K562 (cell line): ENCODE measurements at regions not wholly inside any gene's neighbourhood (a gene's known extent, or its start where the extent isn't known, plus 50 kb on each side); places are given as distances from the start of the nearest gene placed in this dataset.

Experiments
- ATAC-seq: fragments of 200-7000 bp; cut with Tn5 transposase; 3 replicates; pipeline ENCODE4 v1.9.1; 2020; ENCODE audit warnings: moderate library complexity
- BruUV-seq: library from RNA; stranded (reverse); fragments of 400-500 nt; replicated peaks from 2 replicates; lab custom pipeline; 2021; lab: Mats Ljungman, UMichigan
- CTCF ChIA-PET: fragments of 300-600 bp; formaldehyde crosslinking; extraction: SDS; loops from one replicate; lab custom pipeline; 2021; ENCODE audit warnings: low intra/inter-chr PET ratio; lab: Yijun Ruan, JAX
- POLR2A ChIA-PET: fragments of 300-600, 350-650 bp; sonication (Branson Sonifier 250); formaldehyde crosslinking; extraction: SDS; loops from one replicate; lab custom pipeline; 2021; ENCODE audit warnings: antibody characterized with exemption, inconsistent platforms; lab: Yijun Ruan, JAX
- DNase-seq, 4 experiments: peaks; one replicate each; pipeline versions ENCODE4 v3.0.0 to v3.0.0-alpha.2; 2011 to 2018; ENCODE audit warnings: low spot score in 3 of 4, mixed read lengths in 3 of 4; ENCODE audit errors: extremely low read depth in 1 of 4
- FAIRE-seq: peaks from 2 replicates; lab custom pipeline; 2011; peaks lifted over from hg19 to GRCh38; lab: Jason Lieb, UNC
- H2AFZ ChIP-seq: 2 replicates; pipeline ENCODE4 v1.6.0; 2011; ENCODE audit warnings: low read depth, low read length, control low read depth, inconsistent platforms
- H3K27ac ChIP-seq: fragments of 200-600 bp; 3 replicates; pipeline ENCODE4 v1.8.0; 2011; ENCODE audit warnings: low read depth, mild to moderate bottlenecking, control low read depth, inconsistent platforms, low read length, moderate library complexity, mixed read lengths; ENCODE audit errors: extremely low read depth
- H3K27me3 ChIP-seq, 2 experiments: fragments of 300-600 bp in 1 of 2; 2 replicates in 1 of 2; 3 replicates in 1 of 2; pipeline versions ENCODE4 v1.6.0 to v1.8.0; 2011; ENCODE audit warnings: inconsistent platforms in 2 of 2, low read length in 2 of 2, mild to moderate bottlenecking in 1 of 2, mixed read lengths in 1 of 2, moderate library complexity in 1 of 2; ENCODE audit not compliant: control insufficient read depth in 2 of 2, insufficient read depth in 2 of 2
- H3K36me3 ChIP-seq: fragments of 300-600 bp; 3 replicates; pipeline ENCODE4 v1.8.0; 2011; ENCODE audit warnings: mild to moderate bottlenecking, low read length, inconsistent platforms; ENCODE audit not compliant: control insufficient read depth, insufficient read depth
- H3K4me1 ChIP-seq, 2 experiments: fragments of 200-600 bp in 1 of 2; replicated peaks in 1 of 2; 2 replicates in 1 of 2; 3 replicates in 1 of 2; pipeline versions ENCODE4 v1.5.1 to v1.8.0; 2011; ENCODE audit warnings: inconsistent platforms in 2 of 2, low read length in 2 of 2, mild to moderate bottlenecking in 1 of 2, mixed read lengths in 1 of 2, moderate library complexity in 1 of 2; ENCODE audit not compliant: control insufficient read depth in 2 of 2, insufficient read depth in 2 of 2
- H3K4me2 ChIP-seq: 2 replicates; pipeline ENCODE4 v1.6.1; 2011; ENCODE audit warnings: low read length, control low read depth, inconsistent platforms, mixed read lengths; ENCODE audit not compliant: insufficient read depth
- H3K4me3 ChIP-seq: fragments of 200-600 bp; sonication (generic), shearing (Covaris generic); 2 replicates; pipeline ENCODE4 v1.5.1; 2016; ENCODE audit warnings: control low read depth, inconsistent platforms
- H3K79me2 ChIP-seq: fragments of 200-600 bp; 3 replicates; pipeline ENCODE4 v1.8.0; 2011; ENCODE audit warnings: low read length, inconsistent platforms; ENCODE audit not compliant: control insufficient read depth, insufficient read depth
- H3K9ac ChIP-seq, 2 experiments: 2 replicates each; pipeline versions ENCODE4 v1.6.0 to v1.6.1; 2011; ENCODE audit warnings: low read depth in 2 of 2, low read length in 2 of 2, control low read depth in 1 of 2, inconsistent platforms in 1 of 2, mild to moderate bottlenecking in 1 of 2, mixed read lengths in 1 of 2; ENCODE audit not compliant: insufficient read depth in 1 of 2
- H3K9me1 ChIP-seq: one replicate; pipeline ENCODE4 v1.6.0; 2011; ENCODE audit warnings: inconsistent platforms, mild to moderate bottlenecking, low read length, moderate library complexity; ENCODE audit not compliant: control insufficient read depth, insufficient read depth
- H3K9me3 ChIP-seq: replicated peaks from 2 replicates; pipeline ENCODE4 v1.5.1; 2011; ENCODE audit warnings: low read depth, low read length, inconsistent platforms; ENCODE audit not compliant: control insufficient read depth, insufficient read depth
- H4K20me1 ChIP-seq: replicated peaks from 2 replicates; pipeline ENCODE4 v1.6.1; 2011; ENCODE audit warnings: low read length, inconsistent platforms, mixed read lengths; ENCODE audit not compliant: control insufficient read depth, insufficient read depth
- BRD9 ChIP-seq: fragments of 450-650 bp; IDR thresholded peaks from 2 replicates; pipeline ENCODE4 v1.6.1; 2018; ENCODE audit warnings: low read depth; ENCODE audit not compliant: partially characterized antibody
- CCAR2 ChIP-seq: fragments of 200-400 bp; formaldehyde crosslinking; IDR thresholded peaks from 2 replicates; pipeline ENCODE4 v1.6.1; 2017; ENCODE audit warnings: mild to moderate bottlenecking, low read depth, low read length
- CTCF ChIP-seq, 3 experiments: IDR thresholded peaks in 2 of 3; conservative IDR thresholded peaks in 1 of 3; 2 replicates each; pipeline ENCODE4 v1.5.1; 2011 to 2012; ENCODE audit warnings: low read length in 3 of 3, mild to moderate bottlenecking in 3 of 3, control low read depth in 2 of 3, improper control_type of control experiment in 1 of 3, inconsistent platforms in 1 of 3, low read depth in 1 of 3, mixed read lengths in 1 of 3, moderate library complexity in 1 of 3; ENCODE audit not compliant: insufficient read depth in 2 of 3
- EHMT2 ChIP-seq: fragments of 450-650 bp; IDR thresholded peaks from 2 replicates; pipeline ENCODE4 v1.6.1; 2018; ENCODE audit warnings: antibody characterized with exemption
- FOSL1 ChIP-seq: fragments of 200-800 bp; sonication (Bioruptor generic); conservative IDR thresholded peaks from 2 replicates; pipeline ENCODE4 v1.6.1; 2016; ENCODE audit warnings: missing genetic modification characterization, missing compliant biosample characterization
- GTF3C2 ChIP-seq: IDR thresholded peaks from 3 replicates; pipeline ENCODE4 v1.6.1; 2011; ENCODE audit warnings: borderline replicate concordance, mild to moderate bottlenecking, moderate library complexity; ENCODE audit not compliant: insufficient read length; ENCODE audit errors: extremely low read depth
- HES1 ChIP-seq: fragments of 450-650 bp; IDR thresholded peaks from 2 replicates; pipeline ENCODE4 v1.6.1; 2016; ENCODE audit warnings: low read depth, mild to moderate bottlenecking, moderate library complexity
- HMG20B ChIP-seq: fragments of 250-450 bp; sonication (Bioruptor Pico); IDR thresholded peaks from 2 replicates; pipeline ENCODE4 v1.5.0; 2021; ENCODE audit warnings: mild to moderate bottlenecking
- ILF3 ChIP-seq: fragments of 450-650 bp; IDR thresholded peaks from 2 replicates; pipeline ENCODE4 v1.6.1; 2018; ENCODE audit warnings: antibody characterized with exemption, mild to moderate bottlenecking, moderate library complexity, borderline replicate concordance
- SMAD3 ChIP-seq: fragments of 450-650 bp; formaldehyde crosslinking; conservative IDR thresholded peaks from 2 replicates; pipeline ENCODE4 v1.4.0; 2020; ENCODE audit warnings: mild to moderate bottlenecking
- ZKSCAN3 ChIP-seq: fragments of 250-450 bp; sonication (Bioruptor Pico); IDR thresholded peaks from 2 replicates; pipeline ENCODE4 v1.4.0; 2020
- ZSCAN29 ChIP-seq: fragments of 450-650 bp; IDR thresholded peaks from 2 replicates; pipeline ENCODE4 v1.6.1; 2017
- WGBS: fragments of 100-300 bp; shearing (Covaris generic); methylation state at CpG from one replicate; pipeline ENCODE4 v1.1.6; 2016; ENCODE audit warnings: low coverage, mixed read lengths; ENCODE audit not compliant: insufficient coverage; ENCODE audit errors: missing lambda C conversion rate; 5-methylcytosine and 5-hydroxymethylcytosine counted together
- in situ Hi-C: fragments of 300-500 bp; cut with MboI; formaldehyde crosslinking; loops from 4 replicates; pipeline ENCODE4 v1.15.0; 2018; ENCODE audit warnings: inconsistent platforms, mixed read lengths
- intact Hi-C: fragments of 100-400 bp; cut with micrococcal nuclease; formaldehyde crosslinking; loops from 2 replicates; pipeline ENCODE4 v1.14.2; 2022
- TF ChIP-seq, protein P1 (sequence below): sonication (generic); formaldehyde crosslinking; IDR thresholded peaks from 2 replicates; pipeline ENCODE4 v1.8.0; 2022; ENCODE audit warnings: mild to moderate bottlenecking, missing genetic modification reagents

DNA sequence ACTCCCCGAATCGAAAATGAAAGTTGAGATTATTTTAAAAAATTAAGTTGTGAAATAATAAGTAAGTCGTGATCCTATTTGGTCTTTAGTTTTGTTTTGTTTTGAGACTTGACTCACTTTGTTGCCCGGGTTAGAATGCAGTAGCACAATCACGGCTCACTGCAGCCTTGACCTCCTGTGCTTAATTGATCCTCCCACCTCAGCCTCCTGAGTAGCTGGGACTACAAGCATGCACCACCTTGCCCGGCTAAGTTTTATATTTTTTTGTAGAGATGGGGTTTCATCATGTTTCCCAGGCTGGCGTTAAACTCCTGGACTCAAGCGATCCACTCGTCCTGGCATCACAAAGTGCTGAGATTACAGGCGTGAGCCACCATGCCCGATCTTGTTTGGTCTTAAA is 326.2 kb downstream of the MYCN start:
- H3K36me3 ChIP-seq, result no peaks in the 10 kb centered on the region
- H3K4me3 ChIP-seq, result no peak overlapping the region
- H3K79me2 ChIP-seq, result no peaks in the 10 kb centered on the region
- no peak overlapping the region for H2AFZ ChIP-seq
- H3K4me1 ChIP-seq, result no peaks in the 10 kb centered on the region
- no peak overlapping the region for H3K27ac ChIP-seq
- ChIA-PET CTCF (no interaction called here), POLR2A (no interaction called here)
- FAIRE-seq (no peak), ATAC-seq (no peak), DNase-seq (no peak)
- intact Hi-C loops, result no loop called here
- H3K9me1 ChIP-seq, result no peaks in the 10 kb centered on the region
- no peak overlapping the region for H3K4me2 ChIP-seq
- no TSS peak for BruUV-seq
- H3K9me3 ChIP-seq, result no peaks in the 10 kb centered on the region
- no peaks in the 10 kb centered on the region for H4K20me1 ChIP-seq
- WGBS, result 0% methylated on average over 11 of the region's 11 CpGs
- H3K27me3 ChIP-seq, result no peaks in the 10 kb centered on the region
- no peak overlapping the region for H3K9ac ChIP-seq
- in situ Hi-C loops, result no loop called here
- no peak for TF ChIP-seq SMAD3 (CRISPR knock-in tag)
- no peak for TF ChIP-seq ILF3
- no peak for TF ChIP-seq CTCF (IDR thresholded peaks at IDR 0.05 in 2 of 3, conservative IDR thresholded peaks at IDR 0.05 in 1 of 3; ENCODE audit: insufficient read depth in 2 of 3, low read depth in 1 of 3, low read length in 3 of 3)
- TF ChIP-seq HMG20B (CRISPR knock-in tag), result no peak
- TF ChIP-seq, protein P1, sequence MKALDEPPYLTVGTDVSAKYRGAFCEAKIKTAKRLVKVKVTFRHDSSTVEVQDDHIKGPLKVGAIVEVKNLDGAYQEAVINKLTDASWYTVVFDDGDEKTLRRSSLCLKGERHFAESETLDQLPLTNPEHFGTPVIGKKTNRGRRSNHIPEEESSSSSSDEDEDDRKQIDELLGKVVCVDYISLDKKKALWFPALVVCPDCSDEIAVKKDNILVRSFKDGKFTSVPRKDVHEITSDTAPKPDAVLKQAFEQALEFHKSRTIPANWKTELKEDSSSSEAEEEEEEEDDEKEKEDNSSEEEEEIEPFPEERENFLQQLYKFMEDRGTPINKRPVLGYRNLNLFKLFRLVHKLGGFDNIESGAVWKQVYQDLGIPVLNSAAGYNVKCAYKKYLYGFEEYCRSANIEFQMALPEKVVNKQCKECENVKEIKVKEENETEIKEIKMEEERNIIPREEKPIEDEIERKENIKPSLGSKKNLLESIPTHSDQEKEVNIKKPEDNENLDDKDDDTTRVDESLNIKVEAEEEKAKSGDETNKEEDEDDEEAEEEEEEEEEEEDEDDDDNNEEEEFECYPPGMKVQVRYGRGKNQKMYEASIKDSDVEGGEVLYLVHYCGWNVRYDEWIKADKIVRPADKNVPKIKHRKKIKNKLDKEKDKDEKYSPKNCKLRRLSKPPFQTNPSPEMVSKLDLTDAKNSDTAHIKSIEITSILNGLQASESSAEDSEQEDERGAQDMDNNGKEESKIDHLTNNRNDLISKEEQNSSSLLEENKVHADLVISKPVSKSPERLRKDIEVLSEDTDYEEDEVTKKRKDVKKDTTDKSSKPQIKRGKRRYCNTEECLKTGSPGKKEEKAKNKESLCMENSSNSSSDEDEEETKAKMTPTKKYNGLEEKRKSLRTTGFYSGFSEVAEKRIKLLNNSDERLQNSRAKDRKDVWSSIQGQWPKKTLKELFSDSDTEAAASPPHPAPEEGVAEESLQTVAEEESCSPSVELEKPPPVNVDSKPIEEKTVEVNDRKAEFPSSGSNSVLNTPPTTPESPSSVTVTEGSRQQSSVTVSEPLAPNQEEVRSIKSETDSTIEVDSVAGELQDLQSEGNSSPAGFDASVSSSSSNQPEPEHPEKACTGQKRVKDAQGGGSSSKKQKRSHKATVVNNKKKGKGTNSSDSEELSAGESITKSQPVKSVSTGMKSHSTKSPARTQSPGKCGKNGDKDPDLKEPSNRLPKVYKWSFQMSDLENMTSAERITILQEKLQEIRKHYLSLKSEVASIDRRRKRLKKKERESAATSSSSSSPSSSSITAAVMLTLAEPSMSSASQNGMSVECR (CRISPR knock-in tag), result no peak
- no peak for TF ChIP-seq ZSCAN29
- TF ChIP-seq FOSL1 (tag), result no peak
- no peak for TF ChIP-seq BRD9
- no peak for TF ChIP-seq EHMT2
- TF ChIP-seq HES1, result no peak
- no peak for TF ChIP-seq CCAR2
- TF ChIP-seq GTF3C2, result no peak
- no peak for TF ChIP-seq ZKSCAN3 (CRISPR knock-in tag)
